ENCODE measurements at regions not wholly inside any gene's neighbourhood (a gene's known extent, or its start where the extent isn't known, plus 50 kb on each side); places are given as distances from the start of the nearest gene placed in this dataset.

DNA sequence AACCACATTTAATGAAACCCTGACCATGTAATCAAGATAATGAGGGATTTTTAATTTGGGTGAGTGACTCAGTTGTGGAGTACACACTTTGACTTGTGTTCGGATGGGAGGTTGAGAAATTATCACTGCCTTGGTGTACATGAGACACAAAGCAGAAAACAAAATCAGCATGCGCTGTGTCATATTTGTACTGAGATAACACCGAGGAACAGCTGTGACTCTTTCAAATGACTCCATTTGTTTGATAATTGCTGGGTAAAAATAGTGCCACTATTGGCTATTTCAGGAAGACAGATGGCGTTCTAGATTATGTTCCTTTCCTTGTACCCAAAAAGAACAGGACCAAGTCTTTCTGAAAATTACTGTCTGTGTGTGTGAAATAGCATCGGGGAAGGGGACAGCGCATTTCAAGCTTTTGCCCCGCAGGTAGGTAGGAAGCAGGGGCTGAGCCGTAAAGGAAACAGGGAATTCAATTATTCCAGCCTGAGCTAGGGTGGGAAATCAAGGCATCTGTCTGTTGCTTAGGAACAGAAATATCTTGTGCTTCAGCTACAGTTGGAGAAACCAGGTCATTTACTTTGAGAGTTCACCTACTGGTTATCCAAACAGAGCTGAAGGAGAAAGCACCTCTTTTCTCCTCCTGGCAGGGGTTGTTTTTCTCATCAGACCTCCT lies 114.3 kb downstream of the SNAPC1 start:
- H3K27me3 ChIP-seq (ENCODE audit: control insufficient read depth, extremely low read depth, insufficient read depth, low read length) = peaks cover 14% of the 10 kb centered on the region
- H4K20me1 ChIP-seq (ENCODE audit: control insufficient read depth, extremely low read depth, insufficient read depth, low read length) = no peaks in the 10 kb centered on the region
- no peak for FAIRE-seq

DNA sequence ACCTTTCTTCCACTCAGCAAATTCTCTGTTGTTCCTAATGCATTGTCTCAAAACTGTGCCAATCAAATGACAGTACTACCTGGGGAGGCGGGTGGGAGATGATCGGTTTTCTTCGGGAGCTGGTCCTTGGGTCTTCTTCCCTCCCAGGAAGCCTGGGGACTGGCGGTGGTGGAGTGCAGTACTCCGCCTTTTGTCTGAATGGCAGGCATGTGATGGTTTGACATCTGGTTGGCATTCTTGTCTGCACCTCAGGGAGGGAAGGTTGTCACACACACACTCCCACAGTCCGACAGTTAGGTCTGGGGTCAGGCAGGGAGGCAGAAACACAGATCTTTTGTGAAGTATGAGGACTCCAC lies 114.8 kb downstream of the SNAPC1 start:
- Histone ChIP-seq H4K20me1 (ENCODE audit: control insufficient read depth, extremely low read depth, insufficient read depth, low read length) (no peaks in the 10 kb centered on the region), H3K4me2 (ENCODE audit: control insufficient read depth, extremely low read depth, insufficient read depth, low read depth, low read length) (no peak overlapping the region), H3K27ac (ENCODE audit: control insufficient read depth, insufficient read depth, low read length) (no peak overlapping the region), H2AFZ (ENCODE audit: control insufficient read depth, low read length) (no peak overlapping the region), H3K79me2 (ENCODE audit: control insufficient read depth, insufficient read depth, low read length) (no peaks in the 10 kb centered on the region), H3K9me1 (ENCODE audit: control insufficient read depth, extremely low read depth, insufficient read depth, low read length) (no peaks in the 10 kb centered on the region), H3K4me1 (ENCODE audit: control insufficient read depth, extremely low read depth, insufficient read depth, low read length) (no peaks in the 10 kb centered on the region), H3K4me3 (ENCODE audit: control insufficient read depth in 2 of 3, extremely low read depth in 1 of 3, insufficient read depth in 2 of 3, low read depth in 1 of 3, low read length in 3 of 3) (no peak overlapping the region), H3K9ac (ENCODE audit: control insufficient read depth, extremely low read depth, insufficient read depth, low read length) (no peak overlapping the region), H3K36me3 (ENCODE audit: control insufficient read depth in 2 of 2, extremely low read depth in 1 of 2, insufficient read depth in 2 of 2, low read length in 2 of 2) (no peaks in the 10 kb centered on the region), H3K9me3 (ENCODE audit: control insufficient read depth, low read depth, low read length) (no peaks in the 10 kb centered on the region), H3K27me3 (ENCODE audit: control insufficient read depth, extremely low read depth, insufficient read depth, low read length) (peaks cover 14% of the 10 kb centered on the region)
- dilution Hi-C loops (cut with MboI; ENCODE audit: extremely low pct_ligation_motif_present, low sequenced_read_pairs) = no loop called here
- DNase-seq (ENCODE audit: low read depth, low spot score) (no peak), FAIRE-seq (no peak)
- TF ChIP-seq, protein P1, sequence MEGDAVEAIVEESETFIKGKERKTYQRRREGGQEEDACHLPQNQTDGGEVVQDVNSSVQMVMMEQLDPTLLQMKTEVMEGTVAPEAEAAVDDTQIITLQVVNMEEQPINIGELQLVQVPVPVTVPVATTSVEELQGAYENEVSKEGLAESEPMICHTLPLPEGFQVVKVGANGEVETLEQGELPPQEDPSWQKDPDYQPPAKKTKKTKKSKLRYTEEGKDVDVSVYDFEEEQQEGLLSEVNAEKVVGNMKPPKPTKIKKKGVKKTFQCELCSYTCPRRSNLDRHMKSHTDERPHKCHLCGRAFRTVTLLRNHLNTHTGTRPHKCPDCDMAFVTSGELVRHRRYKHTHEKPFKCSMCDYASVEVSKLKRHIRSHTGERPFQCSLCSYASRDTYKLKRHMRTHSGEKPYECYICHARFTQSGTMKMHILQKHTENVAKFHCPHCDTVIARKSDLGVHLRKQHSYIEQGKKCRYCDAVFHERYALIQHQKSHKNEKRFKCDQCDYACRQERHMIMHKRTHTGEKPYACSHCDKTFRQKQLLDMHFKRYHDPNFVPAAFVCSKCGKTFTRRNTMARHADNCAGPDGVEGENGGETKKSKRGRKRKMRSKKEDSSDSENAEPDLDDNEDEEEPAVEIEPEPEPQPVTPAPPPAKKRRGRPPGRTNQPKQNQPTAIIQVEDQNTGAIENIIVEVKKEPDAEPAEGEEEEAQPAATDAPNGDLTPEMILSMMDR (optimal IDR thresholded peaks at IDR 0.05 in 1 of 3, IDR thresholded peaks at IDR 0.05 in 1 of 3, conservative IDR thresholded peaks at IDR 0.05 in 1 of 3; ENCODE audit: extremely low read depth in 1 of 3, insufficient read depth in 2 of 3, low read length in 3 of 3) = no peak
- no peak for TF ChIP-seq EZH2 (IDR thresholded peaks at IDR 0.05; ENCODE audit: low read length)

More for the DNA sequence above, 114.3 kb downstream of the SNAPC1 start:
- no peak overlapping the region for H3K4me3 ChIP-seq (ENCODE audit: control insufficient read depth in 2 of 3, extremely low read depth in 1 of 3, insufficient read depth in 2 of 3, low read depth in 1 of 3, low read length in 3 of 3)
- no peaks in the 10 kb centered on the region for H3K9me1 ChIP-seq (ENCODE audit: control insufficient read depth, extremely low read depth, insufficient read depth, low read length)
- TF ChIP-seq EZH2 (IDR thresholded peaks at IDR 0.05; ENCODE audit: low read length) = no peak
- TF ChIP-seq, protein P1 (optimal IDR thresholded peaks at IDR 0.05 in 1 of 3, IDR thresholded peaks at IDR 0.05 in 1 of 3, conservative IDR thresholded peaks at IDR 0.05 in 1 of 3; ENCODE audit: extremely low read depth in 1 of 3, insufficient read depth in 2 of 3, low read length in 3 of 3) = no peak
- no peak overlapping the region for H2AFZ ChIP-seq (ENCODE audit: control insufficient read depth, low read length)
- no peak for DNase-seq (ENCODE audit: low read depth, low spot score)
- H3K4me2 ChIP-seq (ENCODE audit: control insufficient read depth, extremely low read depth, insufficient read depth, low read depth, low read length) = no peak overlapping the region
- H3K79me2 ChIP-seq (ENCODE audit: control insufficient read depth, insufficient read depth, low read length) = no peaks in the 10 kb centered on the region
- dilution Hi-C loops (cut with MboI; ENCODE audit: extremely low pct_ligation_motif_present, low sequenced_read_pairs) = no loop called here
- no peaks in the 10 kb centered on the region for H3K4me1 ChIP-seq (ENCODE audit: control insufficient read depth, extremely low read depth, insufficient read depth, low read length)
- H3K36me3 ChIP-seq (ENCODE audit: control insufficient read depth in 2 of 2, extremely low read depth in 1 of 2, insufficient read depth in 2 of 2, low read length in 2 of 2) = no peaks in the 10 kb centered on the region
- no peaks in the 10 kb centered on the region for H3K9me3 ChIP-seq (ENCODE audit: control insufficient read depth, low read depth, low read length)
- no peak overlapping the region for H3K27ac ChIP-seq (ENCODE audit: control insufficient read depth, insufficient read depth, low read length)
- H3K9ac ChIP-seq (ENCODE audit: control insufficient read depth, extremely low read depth, insufficient read depth, low read length) = no peak overlapping the region

Measured in keratinocyte (primary cell).